Aorta (tissue), 5 donors: ENCODE measurements at regions not wholly inside any gene's neighbourhood (a gene's known extent, or its start where the extent isn't known, plus 50 kb on each side); places are given as distances from the start of the nearest gene placed in this dataset.

Experiments used
- ATAC-seq: fragments of 200-7000 bp; cut with Tn5 transposase; one replicate; pipeline ENCODE4 v1.9.1; 2022; ENCODE audit warnings: moderate library complexity; ENCODE audit not compliant: low FRiP score
- DNase-seq, 2 donors: peaks; one replicate each; pipeline ENCODE4 v3.0.0-alpha.2; 2020
- H3K27ac ChIP-seq, 2 donors: one replicate each; pipeline ENCODE4 v1.5.1; 2013; ENCODE audit warnings: low read length in 2 of 2, mild to moderate bottlenecking in 2 of 2, moderate library complexity in 2 of 2, control low read depth in 1 of 2, inconsistent platforms in 1 of 2, low read depth in 1 of 2
- H3K27me3 ChIP-seq, 2 donors: one replicate each; pipeline ENCODE4 v1.6.1; 2013; ENCODE audit warnings: control low read depth in 1 of 2, low read length in 1 of 2, mild to moderate bottlenecking in 1 of 2, moderate library complexity in 1 of 2; ENCODE audit not compliant: insufficient read depth in 2 of 2, control insufficient read depth in 1 of 2
- H3K36me3 ChIP-seq, 2 donors: one replicate each; pipeline ENCODE4 v1.6.1; 2013; ENCODE audit warnings: control low read depth in 1 of 2, low read length in 1 of 2, mild to moderate bottlenecking in 1 of 2; ENCODE audit not compliant: insufficient read depth in 2 of 2, control insufficient read depth in 1 of 2
- H3K4me1 ChIP-seq, 2 donors: one replicate each; pipeline ENCODE4 v1.6.1; 2013; ENCODE audit warnings: low read length in 2 of 2, control low read depth in 1 of 2, mild to moderate bottlenecking in 1 of 2, moderate library complexity in 1 of 2; ENCODE audit not compliant: insufficient read depth in 2 of 2, control insufficient read depth in 1 of 2
- H3K4me3 ChIP-seq, 2 donors: one replicate each; pipeline ENCODE4 v1.5.1; 2013; ENCODE audit warnings: low read length in 2 of 2, control low read depth in 1 of 2, mild to moderate bottlenecking in 1 of 2
- H3K9me3 ChIP-seq: one replicate; pipeline ENCODE4 v1.6.1; 2013; ENCODE audit warnings: mild to moderate bottlenecking, low read length; ENCODE audit not compliant: control insufficient read depth
- WGBS, 2 donors: extraction: QIAGEN DNeasy Blood & Tissue Kit; methylation state at CpG; one replicate each; pipeline ENCODE4 v1.1.7; 2013; 5-methylcytosine and 5-hydroxymethylcytosine counted together
- intact Hi-C, 2 donors: fragments of 100-400 bp; cut with DNase I; formaldehyde crosslinking; loops; one replicate each; pipeline versions ENCODE4 v1.14.2 to v1.15.0; 2022
- donor health status: healthy with polysubstance abuse.
- donor health status: Bipolar disorder and iron deficiency.
- donor health status: DM: no; HTN: no; CAD: no.
- donor health status: DM: no; HTN: no; CAD: no.
- donor health status: DM: yes; HTN: yes; CAD: no.

GRCh38 chr3:117145677-117146076 lies 436.1 kb downstream of the TUSC7 start:
- no peaks in the 10 kb centered on the region for H3K4me1 ChIP-seq
- ATAC-seq (no peak), DNase-seq (no peak)
- no peaks in the 10 kb centered on the region for H3K36me3 ChIP-seq
- intact Hi-C loops = no loop called here
- H3K9me3 ChIP-seq = no peaks in the 10 kb centered on the region
- WGBS, 2 donors = 85 to 87% methylated on average over 2 of the region's 2 CpGs
- no peaks in the 10 kb centered on the region for H3K27me3 ChIP-seq
- no peak overlapping the region for H3K27ac ChIP-seq
- H3K4me3 ChIP-seq = no peak overlapping the region

GRCh38 chr3:117146571-117146970 lies 437.0 kb downstream of the TUSC7 start:
- H3K9me3 ChIP-seq = no peaks in the 10 kb centered on the region
- no peaks in the 10 kb centered on the region for H3K27me3 ChIP-seq
- no peak overlapping the region for H3K27ac ChIP-seq
- no peak overlapping the region for H3K4me3 ChIP-seq
- intact Hi-C loops = no loop called here
- no peak for DNase-seq
- 55 to 80% methylated on average over 1 of the region's 1 CpG for WGBS, 2 donors
- H3K36me3 ChIP-seq = no peaks in the 10 kb centered on the region
- no peak for ATAC-seq
- no peaks in the 10 kb centered on the region for H3K4me1 ChIP-seq

GRCh38 chr3:117149584-117149983 lies 440.0 kb downstream of the TUSC7 start:
- no peak overlapping the region for H3K4me3 ChIP-seq
- DNase-seq (no peak), ATAC-seq (no peak)
- 57 to 65% methylated on average over 2 of the region's 2 CpGs for WGBS, 2 donors
- no peaks in the 10 kb centered on the region for H3K4me1 ChIP-seq
- no peaks in the 10 kb centered on the region for H3K36me3 ChIP-seq
- intact Hi-C loops = no loop called here
- H3K27me3 ChIP-seq = no peaks in the 10 kb centered on the region
- no peak overlapping the region for H3K27ac ChIP-seq
- H3K9me3 ChIP-seq = no peaks in the 10 kb centered on the region

GRCh38 chr3:117150628-117151027 lies 441.0 kb downstream of the TUSC7 start:
- no peak for ATAC-seq
- no peak for DNase-seq
- no peaks in the 10 kb centered on the region for H3K27me3 ChIP-seq
- 64 to 73% methylated on average over 3 of the region's 3 CpGs for WGBS, 2 donors
- intact Hi-C loops = no loop called here
- H3K36me3 ChIP-seq = no peaks in the 10 kb centered on the region
- H3K4me1 ChIP-seq = no peaks in the 10 kb centered on the region
- H3K27ac ChIP-seq = no peak overlapping the region
- no peaks in the 10 kb centered on the region for H3K9me3 ChIP-seq
- H3K4me3 ChIP-seq = no peak overlapping the region

GRCh38 chr3:117160176-117160575 lies 450.6 kb downstream of the TUSC7 start:
- no peaks in the 10 kb centered on the region for H3K36me3 ChIP-seq
- ATAC-seq (no peak), DNase-seq (no peak)
- no peak overlapping the region for H3K27ac ChIP-seq
- no peaks in the 10 kb centered on the region for H3K4me1 ChIP-seq
- WGBS, 2 donors = 59 to 97% methylated on average over 3 of the region's 3 CpGs
- H3K4me3 ChIP-seq = no peak overlapping the region
- H3K9me3 ChIP-seq = no peaks in the 10 kb centered on the region
- intact Hi-C loops = loop anchor here in 1 of 2 donors (10.0 kb wide), 1 partner anchor 55 kb away; no protein-coding TSS in a partner anchor
- H3K27me3 ChIP-seq = no peaks in the 10 kb centered on the region

GRCh38 chr3:117161816-117162215 lies 452.2 kb downstream of the TUSC7 start:
- no peak for DNase-seq
- Histone ChIP-seq H3K4me3 (no peak overlapping the region), H3K27me3 (no peaks in the 10 kb centered on the region), H3K36me3 (no peaks in the 10 kb centered on the region), H3K9me3 (no peaks in the 10 kb centered on the region), H3K4me1 (no peaks in the 10 kb centered on the region), H3K27ac (no peak overlapping the region)
- ATAC-seq = no peak
- WGBS, 2 donors = 96 to 98% methylated on average over 1 of the region's 1 CpG
- intact Hi-C loops = loop anchor here in 1 of 2 donors (10.0 kb wide), 1 partner anchor 57 kb away; no protein-coding TSS in a partner anchor

- Histone ChIP-seq H3K27me3 (no peaks in the 10 kb centered on the region), H3K27ac (no peak overlapping the region), H3K4me3 (no peak overlapping the region), H3K4me1 (no peaks in the 10 kb centered on the region), H3K9me3 (no peaks in the 10 kb centered on the region), H3K36me3 (no peaks in the 10 kb centered on the region)
- ATAC-seq (no peak), DNase-seq (no peak)
- intact Hi-C loops = loop anchor here in 1 of 2 donors (10.0 kb wide), 1 partner anchor 60 kb away; no protein-coding TSS in a partner anchor
- WGBS, 2 donors = 25 to 51% methylated on average over 2 of the region's 2 CpGs
Observed at GRCh38 chr3:117165176-117165575, 455.6 kb downstream of the TUSC7 start.

- Histone ChIP-seq H3K9me3 (no peaks in the 10 kb centered on the region), H3K4me3 (no peak overlapping the region), H3K27me3 (no peaks in the 10 kb centered on the region), H3K27ac (no peak overlapping the region), H3K36me3 (no peaks in the 10 kb centered on the region), H3K4me1 (no peaks in the 10 kb centered on the region)
- ATAC-seq (no peak), DNase-seq (no peak)
- 50 to 71% methylated on average over 5 of the region's 5 CpGs for WGBS, 2 donors
- intact Hi-C loops = loop anchor here in 1 of 2 donors (10.0 kb wide), 1 partner anchor 61 kb away; no protein-coding TSS in a partner anchor
Observed at GRCh38 chr3:117165601-117166051, 456.0 kb downstream of the TUSC7 start.

GRCh38 chr3:117168896-117169295 lies 459.3 kb downstream of the TUSC7 start:
- 69% methylated on average over 4 of the region's 4 CpGs for WGBS, 2 donors

More at GRCh38 chr3:117168896-117169295, 459.3 kb downstream of the TUSC7 start:
- Histone ChIP-seq H3K4me3 (no peak overlapping the region), H3K27ac (no peak overlapping the region), H3K9me3 (no peaks in the 10 kb centered on the region), H3K36me3 (no peaks in the 10 kb centered on the region), H3K27me3 (no peaks in the 10 kb centered on the region), H3K4me1 (no peaks in the 10 kb centered on the region)
- intact Hi-C loops = loop anchor here in 1 of 2 donors (10.0 kb wide), 1 partner anchor 64 kb away; no protein-coding TSS in a partner anchor
- DNase-seq (no peak), ATAC-seq (no peak)
